OCI-LY3 (cell line): ENCODE measurements at regions not wholly inside any gene's neighbourhood (a gene's known extent, or its start where the extent isn't known, plus 50 kb on each side); places are given as distances from the start of the nearest gene placed in this dataset.

Source experiments
- CTCF ChIP-seq: fragments of 200-600, 300-600 bp; sonication (generic); IDR thresholded peaks from 2 replicates; pipeline ENCODE4 v1.5.1; 2014; ENCODE audit warnings: antibody characterized with exemption, low read length, low read depth
- EZH2phosphoT487 ChIP-seq: fragments of 200-600 bp; shearing (Covaris generic); IDR thresholded peaks from 2 replicates; pipeline ENCODE4 v1.6.1; 2018; ENCODE audit warnings: antibody characterized with exemption, mixed run types, low read depth

- TF ChIP-seq CTCF: no peak
- no peak for TF ChIP-seq EZH2phosphoT487
These were observed 317.1 kb upstream of the POT1 start for GRCh38 chr7:125246706-125247105.
